ENCODE measurements at regions not wholly inside any gene's neighbourhood (a gene's known extent, or its start where the extent isn't known, plus 50 kb on each side); places are given as distances from the start of the nearest gene placed in this dataset.

DNA sequence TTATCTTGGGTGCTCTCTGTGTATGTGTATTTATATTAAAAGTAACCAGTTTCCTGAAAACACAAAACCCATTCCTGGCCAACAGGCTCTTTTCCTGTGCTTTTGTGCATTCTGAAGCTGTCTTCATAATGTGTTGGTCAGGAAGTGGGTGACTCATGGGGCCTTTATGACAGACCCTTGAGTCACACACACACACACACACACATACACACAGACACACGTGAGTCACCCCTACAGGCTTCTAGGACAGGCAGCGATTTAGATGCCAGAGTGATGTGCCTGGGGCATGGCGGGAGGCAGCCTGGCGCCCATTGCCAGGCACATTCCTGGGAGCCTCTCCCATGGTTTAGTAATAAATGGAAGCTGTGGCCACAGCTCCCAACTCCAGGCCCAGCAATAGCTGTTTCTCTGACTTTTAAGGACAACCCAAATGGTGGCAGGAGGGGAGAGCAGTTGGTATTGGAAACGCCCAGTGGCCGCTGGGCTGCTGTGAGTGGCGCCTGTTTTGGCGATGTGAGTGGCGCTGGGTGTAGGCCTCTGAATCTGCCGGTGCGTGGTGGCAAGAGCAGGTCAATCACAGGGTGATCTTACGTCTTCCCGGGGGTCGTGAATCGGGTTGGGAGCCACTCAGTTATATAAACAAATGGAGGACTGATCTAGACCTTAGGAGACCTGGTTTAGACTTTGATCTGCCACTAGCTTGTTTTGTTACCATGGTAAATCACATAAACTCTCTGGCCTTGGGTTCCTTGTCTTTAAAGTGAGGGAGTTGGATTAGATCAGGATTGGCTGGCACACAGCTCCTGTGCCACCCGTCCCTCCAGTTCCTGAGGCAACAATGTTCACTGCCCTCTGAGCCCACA, 150.7 kb upstream of the DLX2 start:
- TF ChIP-seq, protein P1, sequence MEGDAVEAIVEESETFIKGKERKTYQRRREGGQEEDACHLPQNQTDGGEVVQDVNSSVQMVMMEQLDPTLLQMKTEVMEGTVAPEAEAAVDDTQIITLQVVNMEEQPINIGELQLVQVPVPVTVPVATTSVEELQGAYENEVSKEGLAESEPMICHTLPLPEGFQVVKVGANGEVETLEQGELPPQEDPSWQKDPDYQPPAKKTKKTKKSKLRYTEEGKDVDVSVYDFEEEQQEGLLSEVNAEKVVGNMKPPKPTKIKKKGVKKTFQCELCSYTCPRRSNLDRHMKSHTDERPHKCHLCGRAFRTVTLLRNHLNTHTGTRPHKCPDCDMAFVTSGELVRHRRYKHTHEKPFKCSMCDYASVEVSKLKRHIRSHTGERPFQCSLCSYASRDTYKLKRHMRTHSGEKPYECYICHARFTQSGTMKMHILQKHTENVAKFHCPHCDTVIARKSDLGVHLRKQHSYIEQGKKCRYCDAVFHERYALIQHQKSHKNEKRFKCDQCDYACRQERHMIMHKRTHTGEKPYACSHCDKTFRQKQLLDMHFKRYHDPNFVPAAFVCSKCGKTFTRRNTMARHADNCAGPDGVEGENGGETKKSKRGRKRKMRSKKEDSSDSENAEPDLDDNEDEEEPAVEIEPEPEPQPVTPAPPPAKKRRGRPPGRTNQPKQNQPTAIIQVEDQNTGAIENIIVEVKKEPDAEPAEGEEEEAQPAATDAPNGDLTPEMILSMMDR (IDR thresholded peaks at IDR 0.05; ENCODE audit: control extremely low read depth in 1 of 3, insufficient read depth in 1 of 3, low read depth in 1 of 3, low read length in 3 of 3), result no peak
- TF ChIP-seq SIX5 (IDR thresholded peaks at IDR 0.05; ENCODE audit: low read depth, low read length), result no peak
